ENCODE measurements at regions not wholly inside any gene's neighbourhood (a gene's known extent, or its start where the extent isn't known, plus 50 kb on each side); places are given as distances from the start of the nearest gene placed in this dataset.

DNA sequence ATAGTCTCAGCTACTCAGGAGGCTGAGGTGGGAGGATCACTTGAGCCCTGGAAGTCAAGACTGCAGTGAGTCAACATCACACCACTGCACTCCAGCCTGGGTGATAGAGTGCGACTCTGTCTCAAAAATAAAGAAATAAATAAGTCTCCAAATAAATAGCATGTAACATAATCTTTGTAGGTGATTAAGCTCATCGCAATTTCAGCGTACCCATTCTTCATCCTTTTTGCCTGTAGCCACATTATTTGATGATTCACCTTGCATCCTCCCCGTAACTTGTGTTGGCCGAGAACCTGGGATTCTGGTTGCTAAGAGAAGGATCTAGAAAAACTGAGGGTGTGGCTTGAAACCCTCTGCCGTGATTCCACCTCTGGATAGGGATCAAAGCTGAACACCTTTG is 115.1 kb downstream of the GALC start:
- TF ChIP-seq E2F4 (IDR thresholded peaks at IDR 0.05; ENCODE audit: low read depth, low read length) (no peak), TAF1 (IDR thresholded peaks at IDR 0.05; ENCODE audit: borderline replicate concordance, low read depth, low read length) (no peak), CTCF (IDR thresholded peaks at IDR 0.05 in 2 of 3, conservative IDR thresholded peaks at IDR 0.05 in 1 of 3; ENCODE audit: control insufficient read depth in 2 of 3, extremely low read depth in 1 of 3, insufficient read depth in 1 of 3, low read depth in 3 of 3, low read length in 3 of 3) (no peak), KAT2A (conservative IDR thresholded peaks at IDR 0.05; ENCODE audit: control insufficient read depth, low read depth, low read length) (no peak), CBFB (IDR thresholded peaks at IDR 0.05; ENCODE audit: low read depth) (no peak), LARP7 (IDR thresholded peaks at IDR 0.05) (no peak), FOXK2 (IDR thresholded peaks at IDR 0.05) (no peak), ZNF24 (IDR thresholded peaks at IDR 0.05) (no peak), NFYB (IDR thresholded peaks at IDR 0.05; ENCODE audit: insufficient read depth, low read depth, low read length) (no peak), NFIC (IDR thresholded peaks at IDR 0.05; ENCODE audit: low read depth, low read length) (no peak), USF2 (IDR thresholded peaks at IDR 0.05; ENCODE audit: borderline replicate concordance, low read depth, low read length) (no peak)
